Kidney epithelial cell (primary cell): ENCODE measurements at regions not wholly inside any gene's neighbourhood (a gene's known extent, or its start where the extent isn't known, plus 50 kb on each side); places are given as distances from the start of the nearest gene placed in this dataset.

Experiments used
- DNase-seq: peaks from one replicate; pipeline ENCODE4 v3.0.0-alpha.2; 2010; ENCODE audit warnings: low read depth
- H3K27me3 ChIP-seq: 2 replicates; pipeline ENCODE4 v1.6.0; 2011; ENCODE audit warnings: low read length; ENCODE audit not compliant: control insufficient read depth, insufficient read depth
- H3K36me3 ChIP-seq: 2 replicates; pipeline ENCODE4 v1.5.1; 2011; ENCODE audit warnings: low read length; ENCODE audit not compliant: control insufficient read depth, insufficient read depth
- H3K4me3 ChIP-seq: 2 replicates; pipeline ENCODE4 v1.5.1; 2011; ENCODE audit warnings: low read depth, mild to moderate bottlenecking, control low read depth, low read length
- TF ChIP-seq, protein P1 (sequence below): IDR thresholded peaks from 2 replicates; pipeline ENCODE4 v1.5.1; 2011; ENCODE audit warnings: mild to moderate bottlenecking, moderate library complexity, low read length, control low read depth, inconsistent platforms; ENCODE audit not compliant: insufficient read depth, poor library complexity, severe bottlenecking

DNA sequence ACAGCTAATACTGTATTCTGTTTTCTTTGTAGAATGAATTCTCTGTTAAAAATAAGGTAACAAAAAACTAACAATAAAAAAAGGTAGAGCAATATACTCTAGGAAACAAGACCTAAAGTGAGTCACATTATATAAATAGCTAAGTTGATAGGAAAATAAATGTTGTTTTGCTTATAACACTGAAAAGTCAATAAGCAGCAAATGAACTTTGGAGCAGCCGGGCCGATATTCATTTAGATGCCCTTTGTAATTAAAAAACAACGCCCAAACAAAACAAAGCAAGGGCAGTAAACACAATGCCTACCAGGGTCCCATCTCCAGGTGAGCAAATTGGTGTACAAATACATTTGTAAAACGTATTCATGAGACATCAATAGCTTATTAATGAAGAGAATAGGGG is 227.6 kb upstream of the FOXN3 start:
- no peak overlapping the region for H3K4me3 ChIP-seq
- no peak for DNase-seq
- TF ChIP-seq, protein P1, sequence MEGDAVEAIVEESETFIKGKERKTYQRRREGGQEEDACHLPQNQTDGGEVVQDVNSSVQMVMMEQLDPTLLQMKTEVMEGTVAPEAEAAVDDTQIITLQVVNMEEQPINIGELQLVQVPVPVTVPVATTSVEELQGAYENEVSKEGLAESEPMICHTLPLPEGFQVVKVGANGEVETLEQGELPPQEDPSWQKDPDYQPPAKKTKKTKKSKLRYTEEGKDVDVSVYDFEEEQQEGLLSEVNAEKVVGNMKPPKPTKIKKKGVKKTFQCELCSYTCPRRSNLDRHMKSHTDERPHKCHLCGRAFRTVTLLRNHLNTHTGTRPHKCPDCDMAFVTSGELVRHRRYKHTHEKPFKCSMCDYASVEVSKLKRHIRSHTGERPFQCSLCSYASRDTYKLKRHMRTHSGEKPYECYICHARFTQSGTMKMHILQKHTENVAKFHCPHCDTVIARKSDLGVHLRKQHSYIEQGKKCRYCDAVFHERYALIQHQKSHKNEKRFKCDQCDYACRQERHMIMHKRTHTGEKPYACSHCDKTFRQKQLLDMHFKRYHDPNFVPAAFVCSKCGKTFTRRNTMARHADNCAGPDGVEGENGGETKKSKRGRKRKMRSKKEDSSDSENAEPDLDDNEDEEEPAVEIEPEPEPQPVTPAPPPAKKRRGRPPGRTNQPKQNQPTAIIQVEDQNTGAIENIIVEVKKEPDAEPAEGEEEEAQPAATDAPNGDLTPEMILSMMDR = no peak
- H3K27me3 ChIP-seq = no peaks in the 10 kb centered on the region
- no peaks in the 10 kb centered on the region for H3K36me3 ChIP-seq

DNA sequence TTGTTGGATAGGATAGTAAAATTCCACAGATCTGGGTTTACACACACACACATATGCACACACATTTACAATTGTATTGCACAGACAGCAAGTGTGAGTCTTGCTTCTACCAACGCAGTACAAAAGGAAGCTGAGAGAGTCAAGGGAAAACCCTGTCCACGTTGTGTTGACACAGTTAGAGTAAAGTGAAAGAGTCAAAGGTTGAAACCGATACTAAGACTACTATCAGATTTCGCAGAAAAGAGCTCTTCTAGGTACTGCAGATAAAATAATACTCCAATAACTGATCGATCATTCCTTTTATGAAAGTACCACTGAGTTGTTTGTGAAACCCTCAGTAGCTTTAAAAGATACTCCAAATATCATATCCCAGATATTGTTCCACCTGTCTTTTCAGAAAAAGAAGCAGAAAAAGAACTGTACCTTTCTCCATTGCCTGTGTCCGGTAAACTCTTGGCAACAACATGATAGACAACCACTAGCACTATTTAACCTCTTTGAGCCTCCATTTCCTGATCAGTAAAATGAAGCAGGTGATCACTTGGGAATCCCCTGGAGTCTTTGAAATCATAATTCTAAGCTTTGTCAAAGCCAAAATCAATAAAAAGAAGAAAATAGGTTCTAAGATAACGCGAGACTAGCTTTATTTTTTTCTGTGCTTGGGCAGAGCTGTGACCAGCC is 224.6 kb upstream of the FOXN3 start:
- Histone ChIP-seq H3K4me3 (no peak overlapping the region), H3K36me3 (no peaks in the 10 kb centered on the region), H3K27me3 (no peaks in the 10 kb centered on the region)
- TF ChIP-seq, protein P1 = no peak
- no peak for DNase-seq

DNA sequence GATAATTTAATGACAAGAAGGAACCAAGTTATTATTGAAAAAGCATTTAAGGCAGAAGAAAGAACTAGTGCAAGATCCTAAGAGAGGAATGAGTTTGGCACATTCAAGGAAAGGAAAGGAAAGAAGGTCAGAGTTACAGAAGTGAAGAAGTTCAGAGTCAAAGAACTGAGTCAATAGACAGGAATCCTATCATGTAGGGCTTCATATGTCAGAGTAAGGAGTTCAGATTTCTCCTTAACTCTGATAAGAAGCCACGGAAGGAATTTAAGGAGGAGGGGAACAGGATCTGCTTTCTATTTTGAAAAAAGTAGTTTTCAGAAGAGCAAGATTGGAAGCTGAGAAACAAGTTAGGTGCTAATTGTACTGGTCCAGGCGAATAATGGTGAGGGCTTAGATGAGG is 223.1 kb upstream of the FOXN3 start:
- H3K36me3 ChIP-seq = no peaks in the 10 kb centered on the region
- no peak overlapping the region for H3K4me3 ChIP-seq
- no peaks in the 10 kb centered on the region for H3K27me3 ChIP-seq
- DNase-seq = no peak
- TF ChIP-seq, protein P1 = no peak

DNA sequence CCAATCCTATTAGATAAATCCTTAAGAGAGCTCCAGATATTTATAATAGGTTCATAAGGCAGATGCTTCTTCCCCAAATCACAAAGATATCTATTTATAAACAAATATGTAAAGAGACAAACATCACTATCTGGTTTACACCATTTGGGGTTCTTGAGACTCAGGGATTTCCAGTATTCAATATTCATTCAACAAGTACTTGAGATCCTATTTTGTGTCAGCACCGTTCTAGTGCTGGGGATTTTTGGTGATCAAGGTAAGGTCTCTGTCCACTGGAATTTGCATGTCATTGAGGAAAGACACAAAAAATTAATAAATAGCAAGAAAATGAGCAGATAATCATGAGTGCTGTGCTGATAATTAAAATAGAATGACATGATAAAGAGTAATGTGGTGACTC is 222.7 kb upstream of the FOXN3 start:
- DNase-seq = no peak
- H3K4me3 ChIP-seq = no peak overlapping the region
- TF ChIP-seq, protein P1 = no peak

DNA sequence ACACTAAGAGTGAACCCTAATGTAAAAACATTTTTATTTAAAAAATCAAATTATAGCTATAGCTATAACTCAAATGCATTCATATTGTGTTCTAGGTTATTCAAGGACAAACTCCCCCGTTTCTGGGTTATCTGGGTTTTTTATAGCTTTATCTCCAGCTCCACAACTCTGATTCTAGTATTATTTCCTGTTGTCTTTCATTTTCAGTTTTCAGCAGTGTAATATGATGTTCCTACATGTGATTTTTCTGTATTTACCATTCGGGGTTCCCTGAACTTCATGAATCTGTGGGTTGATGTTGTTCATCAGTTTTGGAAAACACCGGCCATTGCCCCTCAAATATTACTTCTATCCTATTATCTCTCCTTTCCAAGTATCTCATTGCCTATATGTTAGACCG is 221.9 kb upstream of the FOXN3 start:
- TF ChIP-seq, protein P1 = no peak
- Histone ChIP-seq H3K36me3 (no peaks in the 10 kb centered on the region), H3K27me3 (no peaks in the 10 kb centered on the region), H3K4me3 (no peak overlapping the region)
- no peak for DNase-seq

More for the DNA sequence above, 222.7 kb upstream of the FOXN3 start:
- Histone ChIP-seq H3K27me3 (no peaks in the 10 kb centered on the region), H3K36me3 (no peaks in the 10 kb centered on the region)

DNA sequence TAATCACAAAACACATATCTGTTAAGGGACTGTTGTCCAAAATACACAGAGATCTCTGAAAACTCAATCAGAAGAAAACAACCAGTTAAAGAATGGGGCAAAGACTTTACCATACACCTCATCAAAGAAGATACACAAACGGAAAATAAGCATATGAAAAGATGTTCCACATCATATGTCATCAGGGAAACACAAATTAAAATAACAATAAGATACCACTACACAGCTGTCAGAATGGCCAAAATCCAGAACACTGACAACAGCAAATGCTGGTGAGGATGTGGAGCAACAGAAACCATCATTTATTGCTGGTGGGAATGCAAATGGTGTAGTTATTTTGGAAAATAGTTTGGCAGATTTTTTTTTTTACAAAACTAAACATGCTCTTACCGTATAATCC is 220.5 kb upstream of the FOXN3 start:
- no peaks in the 10 kb centered on the region for H3K36me3 ChIP-seq
- TF ChIP-seq, protein P1 = no peak
- no peak overlapping the region for H3K4me3 ChIP-seq
- H3K27me3 ChIP-seq = no peaks in the 10 kb centered on the region
- DNase-seq = no peak
